Choroid plexus epithelial cell (primary cell): ENCODE measurements at regions not wholly inside any gene's neighbourhood (a gene's known extent, or its start where the extent isn't known, plus 50 kb on each side); places are given as distances from the start of the nearest gene placed in this dataset.
"Not testable (repeated sequence)": the region's sequence is repeated elsewhere in the genome, so short reads cannot be mapped to it uniquely, and the experiment has no call there.

Experiments
- DNase-seq: peaks from one replicate; pipeline ENCODE4 v3.0.0-alpha.2; 2010; ENCODE audit warnings: low read depth
- H3K4me3 ChIP-seq: 2 replicates; pipeline ENCODE4 v1.5.1; 2011; ENCODE audit warnings: low read depth, mild to moderate bottlenecking, control low read depth, low read length, moderate library complexity
- TF ChIP-seq, protein P1 (sequence below): conservative IDR thresholded peaks from 2 replicates; pipeline ENCODE4 v1.5.1; 2011; ENCODE audit warnings: low read depth, mild to moderate bottlenecking, control low read depth, inconsistent platforms, low read length, moderate library complexity

DNA sequence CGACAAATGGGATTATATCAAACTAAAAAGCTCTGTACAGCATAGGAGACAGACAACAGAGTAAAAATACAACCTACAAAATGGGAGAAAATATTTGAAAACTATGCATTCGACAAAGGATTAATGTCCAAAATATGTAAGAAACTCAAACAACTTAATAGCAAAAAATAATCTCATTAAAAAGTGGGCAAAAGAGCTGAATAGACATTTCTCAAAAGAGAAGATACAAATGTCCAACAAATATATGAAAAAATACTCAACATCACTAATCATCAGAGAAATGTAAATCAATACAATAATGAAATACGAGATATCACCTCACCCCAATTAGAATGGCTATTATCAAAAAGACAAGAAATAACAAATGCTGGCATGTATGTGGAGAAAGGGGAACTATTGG lies 272.9 kb downstream of the KLHL13 start:
- TF ChIP-seq, protein P1, sequence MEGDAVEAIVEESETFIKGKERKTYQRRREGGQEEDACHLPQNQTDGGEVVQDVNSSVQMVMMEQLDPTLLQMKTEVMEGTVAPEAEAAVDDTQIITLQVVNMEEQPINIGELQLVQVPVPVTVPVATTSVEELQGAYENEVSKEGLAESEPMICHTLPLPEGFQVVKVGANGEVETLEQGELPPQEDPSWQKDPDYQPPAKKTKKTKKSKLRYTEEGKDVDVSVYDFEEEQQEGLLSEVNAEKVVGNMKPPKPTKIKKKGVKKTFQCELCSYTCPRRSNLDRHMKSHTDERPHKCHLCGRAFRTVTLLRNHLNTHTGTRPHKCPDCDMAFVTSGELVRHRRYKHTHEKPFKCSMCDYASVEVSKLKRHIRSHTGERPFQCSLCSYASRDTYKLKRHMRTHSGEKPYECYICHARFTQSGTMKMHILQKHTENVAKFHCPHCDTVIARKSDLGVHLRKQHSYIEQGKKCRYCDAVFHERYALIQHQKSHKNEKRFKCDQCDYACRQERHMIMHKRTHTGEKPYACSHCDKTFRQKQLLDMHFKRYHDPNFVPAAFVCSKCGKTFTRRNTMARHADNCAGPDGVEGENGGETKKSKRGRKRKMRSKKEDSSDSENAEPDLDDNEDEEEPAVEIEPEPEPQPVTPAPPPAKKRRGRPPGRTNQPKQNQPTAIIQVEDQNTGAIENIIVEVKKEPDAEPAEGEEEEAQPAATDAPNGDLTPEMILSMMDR, result no peak
- no peak overlapping the region for H3K4me3 ChIP-seq
- DNase-seq, result no peak

DNA sequence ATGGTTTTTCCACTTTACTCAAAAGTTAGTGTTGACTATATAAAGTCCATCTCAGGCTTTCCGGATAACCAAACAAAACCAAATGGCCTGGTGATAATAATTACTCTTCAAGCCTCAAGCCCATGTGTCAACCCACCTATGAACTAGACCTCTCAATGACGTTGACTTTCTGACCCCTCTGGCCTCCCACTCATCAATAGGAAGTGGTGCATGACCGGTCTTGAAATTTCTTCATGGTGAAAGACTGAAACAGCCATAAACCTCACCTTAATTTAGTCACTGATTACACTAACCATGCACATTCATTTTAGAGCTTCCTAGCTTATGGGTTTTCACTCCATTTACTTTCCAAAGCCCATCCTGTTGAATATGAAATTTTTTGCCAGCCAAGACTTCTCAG lies 276.0 kb downstream of the KLHL13 start:
- DNase-seq, result no peak
- no peak overlapping the region for H3K4me3 ChIP-seq
- TF ChIP-seq, protein P1, result no peak

DNA sequence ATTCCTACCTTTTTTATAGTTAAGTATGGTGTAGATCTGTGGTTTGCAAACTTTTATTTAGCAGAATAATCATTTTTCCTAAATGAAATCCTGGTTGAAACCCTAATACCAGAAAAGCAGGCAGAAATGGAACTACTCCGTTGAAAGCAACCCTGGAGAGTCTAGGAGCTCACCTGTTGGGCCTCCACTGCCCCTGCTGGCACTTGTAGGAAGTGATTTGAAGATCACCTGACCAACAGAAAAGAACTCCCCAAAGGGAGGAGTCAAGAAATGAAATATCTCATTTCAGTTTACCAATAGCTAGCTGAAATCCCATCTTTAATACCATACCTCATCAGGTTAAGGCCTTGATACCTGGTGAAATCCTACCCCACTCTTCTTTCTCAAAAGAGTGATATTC lies 277.1 kb downstream of the KLHL13 start:
- H3K4me3 ChIP-seq, result no peak overlapping the region
- no peak for DNase-seq
- TF ChIP-seq, protein P1, result no peak

DNA sequence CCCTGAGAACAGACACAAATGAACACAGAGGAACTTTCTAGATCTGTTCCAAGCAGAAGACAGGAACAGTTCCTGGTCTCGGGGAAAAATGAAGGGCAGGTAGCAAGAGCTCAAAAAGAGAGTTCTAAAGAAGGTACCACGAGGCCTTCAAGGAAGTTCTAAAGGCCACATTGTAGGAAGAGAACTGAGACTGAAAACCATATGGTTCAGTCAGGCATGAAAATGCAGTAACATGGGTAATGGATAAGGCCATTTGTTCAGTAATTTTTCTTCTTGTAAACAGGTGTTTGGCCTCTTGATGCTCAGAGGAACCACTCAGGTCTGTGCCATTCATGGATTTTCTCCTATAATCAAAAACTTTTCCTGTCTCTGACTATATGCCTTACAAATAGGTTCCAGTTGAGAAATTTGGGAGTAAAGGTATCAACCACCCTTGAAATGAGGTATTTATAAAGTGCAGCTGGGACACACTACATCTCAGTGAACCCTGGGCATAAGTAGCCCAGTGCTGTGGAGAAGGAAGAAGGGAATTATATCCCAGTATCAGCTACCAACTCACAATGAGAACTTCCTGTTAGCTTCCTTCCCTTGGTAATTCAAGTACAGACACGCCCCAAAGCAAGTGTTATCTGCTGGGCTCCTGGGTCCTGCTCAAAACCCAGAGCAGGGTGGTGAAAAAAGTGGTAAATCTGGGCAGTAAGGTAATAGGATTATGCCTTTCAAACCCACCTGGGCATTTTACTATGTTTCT lies 277.9 kb downstream of the KLHL13 start:
- TF ChIP-seq, protein P1, result no peak
- DNase-seq, result no peak
- no peak overlapping the region for H3K4me3 ChIP-seq

DNA sequence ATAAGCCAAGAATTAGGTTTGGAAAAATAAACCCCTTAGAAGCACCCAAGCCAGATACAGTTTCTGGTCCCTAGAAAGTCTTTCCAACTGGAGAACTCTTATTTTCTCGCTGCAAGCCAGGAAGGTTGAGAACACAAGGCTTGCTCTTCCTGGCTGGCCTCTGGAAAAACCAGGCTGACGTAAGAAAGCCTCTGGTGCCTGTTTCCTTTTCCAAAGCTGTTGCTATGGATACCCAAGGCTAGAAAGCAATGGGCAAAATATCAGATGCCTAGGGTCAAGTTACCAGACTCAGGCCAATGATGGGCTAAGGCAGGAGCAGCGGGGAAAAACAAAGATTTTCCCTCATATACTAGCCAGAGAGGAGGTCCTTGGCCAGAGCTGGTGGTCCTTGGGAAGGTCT lies 281.6 kb downstream of the KLHL13 start:
- H3K4me3 ChIP-seq, result no peak overlapping the region
- TF ChIP-seq, protein P1, result no peak
- DNase-seq, result no peak

DNA sequence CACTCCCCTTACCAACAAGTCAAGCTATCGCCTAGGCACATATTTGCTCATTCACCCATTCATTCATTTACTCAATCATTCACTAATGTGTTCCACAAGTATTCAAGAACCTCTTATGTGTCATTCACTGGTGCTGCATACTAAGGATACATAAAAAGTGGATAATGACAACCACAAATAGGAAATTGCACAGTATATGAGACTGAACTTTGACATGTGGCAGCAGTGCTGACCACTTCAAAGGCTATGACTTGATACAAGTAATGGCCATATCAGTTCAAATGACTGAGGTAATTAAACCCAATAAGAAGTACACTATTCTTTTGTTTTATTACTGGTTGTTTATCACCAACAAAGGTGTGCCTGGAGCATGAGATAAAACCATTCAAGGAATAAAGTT lies 282.5 kb downstream of the KLHL13 start:
- no peak for DNase-seq
- no peak overlapping the region for H3K4me3 ChIP-seq
- TF ChIP-seq, protein P1, result no peak

DNA sequence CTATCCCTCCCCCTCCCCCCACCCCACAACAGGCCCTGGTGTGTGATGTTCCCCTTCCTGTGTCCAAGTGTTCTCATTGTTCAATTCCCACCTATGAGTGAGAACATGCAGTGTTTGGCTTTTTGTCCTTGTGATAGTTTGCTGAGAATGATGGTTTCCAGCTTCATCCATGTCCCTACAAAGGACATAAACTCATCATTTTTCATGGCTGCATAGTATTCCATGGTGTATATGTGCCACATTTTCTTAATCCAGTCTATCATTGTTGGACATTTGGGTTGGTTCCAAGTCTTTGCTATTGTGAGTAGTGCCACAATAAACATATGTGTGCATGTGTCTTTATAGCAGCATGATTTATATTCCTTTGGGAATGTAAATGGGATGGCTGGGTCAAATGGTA lies 295.1 kb downstream of the KLHL13 start:
- not testable (repeated sequence) for H3K4me3 ChIP-seq, DNase-seq
